MM.1S (cell line): ENCODE measurements at regions not wholly inside any gene's neighbourhood (a gene's known extent, or its start where the extent isn't known, plus 50 kb on each side); places are given as distances from the start of the nearest gene placed in this dataset.

Experiments
- DNase-seq: peaks from one replicate; pipeline ENCODE4 v3.0.0-alpha.2; 2015
- H2AFZ ChIP-seq: fragments of 300-600 bp; sonication (generic); 2 replicates; pipeline ENCODE4 v1.6.0; 2016; ENCODE audit warnings: antibody characterized with exemption, low read length
- H3F3A ChIP-seq: fragments of 300-600 bp; sonication (generic); 2 replicates; pipeline ENCODE4 v1.6.1; 2016; ENCODE audit warnings: mild to moderate bottlenecking, antibody characterized with exemption, low read length, moderate library complexity, mixed read lengths; ENCODE audit not compliant: insufficient read depth
- H3K27ac ChIP-seq: fragments of 300-600 bp; sonication (generic); 2 replicates; pipeline ENCODE4 v1.5.1; 2016; ENCODE audit warnings: mild to moderate bottlenecking, low read length
- H3K27me3 ChIP-seq: fragments of 300-600 bp; sonication (generic); replicated peaks from 2 replicates; pipeline ENCODE4 v1.6.0; 2016; ENCODE audit warnings: low read length; ENCODE audit not compliant: insufficient read depth
- H3K36me3 ChIP-seq: fragments of 300-600 bp; sonication (generic); replicated peaks from 2 replicates; pipeline ENCODE4 v1.6.1; 2016; ENCODE audit warnings: mild to moderate bottlenecking, low read length, mixed read lengths; ENCODE audit not compliant: insufficient read depth
- H3K4me1 ChIP-seq: fragments of 300-600 bp; sonication (generic); 2 replicates; pipeline ENCODE4 v1.6.1; 2016; ENCODE audit warnings: low read length, mixed read lengths
- H3K4me2 ChIP-seq: fragments of 300-600 bp; sonication (generic); 2 replicates; pipeline ENCODE4 v1.6.0; 2016; ENCODE audit warnings: low read depth, low read length
- H3K4me3 ChIP-seq: fragments of 300-600 bp; sonication (generic); 2 replicates; pipeline ENCODE4 v1.5.1; 2016; ENCODE audit warnings: low read length, mixed read lengths
- H3K79me2 ChIP-seq: fragments of 300-600 bp; sonication (generic); 2 replicates; pipeline ENCODE4 v1.6.1; 2016; ENCODE audit warnings: mixed run types, low read length, mixed read lengths
- H3K9ac ChIP-seq: fragments of 300-600 bp; sonication (generic); 2 replicates; pipeline ENCODE4 v1.6.1; 2016; ENCODE audit warnings: low read length, mixed read lengths
- H3K9me2 ChIP-seq: fragments of 300-600 bp; sonication (generic); replicated peaks from 2 replicates; pipeline ENCODE4 v1.6.1; 2016; ENCODE audit warnings: mild to moderate bottlenecking, low read length, mixed read lengths; ENCODE audit not compliant: insufficient read depth
- H3K9me3 ChIP-seq: fragments of 300-600 bp; sonication (generic); replicated peaks from 2 replicates; pipeline ENCODE4 v1.6.1; 2016; ENCODE audit warnings: mild to moderate bottlenecking, low read length, mixed read lengths; ENCODE audit not compliant: insufficient read depth
- H4K20me1 ChIP-seq: fragments of 300-600 bp; sonication (generic); 2 replicates; pipeline ENCODE4 v1.6.1; 2016; ENCODE audit warnings: mild to moderate bottlenecking, low read length, moderate library complexity, mixed read lengths; ENCODE audit not compliant: insufficient read depth
- CTCF ChIP-seq: fragments of 300-600 bp; sonication (generic); IDR thresholded peaks from 2 replicates; pipeline ENCODE4 v1.5.1; 2016; ENCODE audit warnings: antibody characterized with exemption, low read length, mixed read lengths
- EZH2 ChIP-seq: fragments of 300-600 bp; sonication (generic); optimal IDR thresholded peaks from 2 replicates; pipeline ENCODE3; 2017; ENCODE audit warnings: low read depth, mild to moderate bottlenecking, antibody characterized with exemption, low read length, mixed read lengths
- EZH2phosphoT487 ChIP-seq: fragments of 300-600 bp; sonication (generic); IDR thresholded peaks from 2 replicates; pipeline ENCODE4 v1.6.1; 2018; ENCODE audit warnings: antibody characterized with exemption, low read length

- DNase-seq = peak; percentile 41
- Histone ChIP-seq H3K27ac (no peak overlapping the region), H3K9me2 (no peaks in the 10 kb centered on the region), H3K9me3 (no peaks in the 10 kb centered on the region), H3K36me3 (no peaks in the 10 kb centered on the region), H3K4me3 (no peak overlapping the region), H3K4me1 (no peaks in the 10 kb centered on the region), H3K79me2 (no peaks in the 10 kb centered on the region), H4K20me1 (no peaks in the 10 kb centered on the region), H3F3A (no peaks in the 10 kb centered on the region), H2AFZ (peak overlapping the region; percentile 52; the same call in 1 of the 2 replicates), H3K4me2 (no peak overlapping the region), H3K27me3 (no peaks in the 10 kb centered on the region), H3K9ac (no peak overlapping the region)
- TF ChIP-seq CTCF (peak; percentile 54), EZH2 (no peak)
Observed at GRCh38 chr7:19491821-19492452, 216.9 kb downstream of the POLR1F start.

GRCh38 chr7:19491371-19491770, 217.5 kb downstream of the POLR1F start:
- H3K27ac ChIP-seq = no peak overlapping the region
- H3K4me1 ChIP-seq = no peaks in the 10 kb centered on the region
- no peak overlapping the region for H3K4me3 ChIP-seq
- no peak overlapping the region for H2AFZ ChIP-seq
- H3K36me3 ChIP-seq = no peaks in the 10 kb centered on the region
- no peaks in the 10 kb centered on the region for H3K9me2 ChIP-seq
- DNase-seq = no peak
- no peaks in the 10 kb centered on the region for H4K20me1 ChIP-seq
- TF ChIP-seq EZH2phosphoT487 (no peak), EZH2 (no peak), CTCF (no peak)
- no peaks in the 10 kb centered on the region for H3K27me3 ChIP-seq
- H3K79me2 ChIP-seq = no peaks in the 10 kb centered on the region
- no peaks in the 10 kb centered on the region for H3K9me3 ChIP-seq
- no peak overlapping the region for H3K4me2 ChIP-seq
- no peak overlapping the region for H3K9ac ChIP-seq
- H3F3A ChIP-seq = no peaks in the 10 kb centered on the region

- Histone ChIP-seq H3K36me3 (no peaks in the 10 kb centered on the region), H3K79me2 (no peaks in the 10 kb centered on the region), H3K27ac (no peak overlapping the region), H3F3A (no peaks in the 10 kb centered on the region), H2AFZ (no peak overlapping the region), H3K4me3 (no peak overlapping the region), H4K20me1 (no peaks in the 10 kb centered on the region), H3K4me1 (no peaks in the 10 kb centered on the region), H3K9ac (no peak overlapping the region), H3K9me3 (no peaks in the 10 kb centered on the region), H3K27me3 (no peaks in the 10 kb centered on the region), H3K4me2 (no peak overlapping the region), H3K9me2 (no peaks in the 10 kb centered on the region)
- TF ChIP-seq CTCF = no peak
- no peak for TF ChIP-seq EZH2phosphoT487
- no peak for TF ChIP-seq EZH2
- DNase-seq = no peak
Observed at GRCh38 chr7:19489162-19489820, 219.5 kb downstream of the POLR1F start.
